Suppressor macrophage (primary cell): ENCODE measurements at regions not wholly inside any gene's neighbourhood (a gene's known extent, or its start where the extent isn't known, plus 50 kb on each side); places are given as distances from the start of the nearest gene placed in this dataset.
"Not testable (repeated sequence)": the region's sequence is repeated elsewhere in the genome, so short reads cannot be mapped to it uniquely, and the experiment has no call there.

Source experiments
- DNase-seq, 4 experiments: peaks; one replicate each; pipeline ENCODE4 v3.0.0-alpha.2; 2020 to 2022

GRCh38 chr16:5162801-5163200 is 65.2 kb upstream of the EEF2KMT start:
- not testable (repeated sequence) for DNase-seq

DNA sequence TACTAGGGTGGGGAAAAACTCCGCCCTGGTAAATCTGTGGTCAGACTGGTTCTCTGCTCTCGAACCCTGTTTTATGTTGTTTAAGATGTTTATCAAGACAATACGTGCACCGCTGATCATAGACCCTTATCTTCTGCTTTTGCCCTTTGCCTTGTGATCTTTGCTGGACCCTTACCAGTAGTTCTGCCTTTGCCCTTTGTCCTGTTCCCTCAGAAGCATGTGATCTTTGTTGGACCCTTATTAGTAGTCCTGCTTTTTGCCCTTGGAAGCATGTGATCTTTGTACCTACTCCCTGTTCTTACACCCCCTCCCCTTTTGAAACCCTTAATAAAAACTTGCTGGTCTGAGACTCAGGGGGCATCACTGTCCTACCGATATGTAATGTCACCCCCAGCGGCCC is 64.3 kb upstream of the EEF2KMT start:
- not testable (repeated sequence) for DNase-seq

GRCh38 chr16:5160010-5160409 is 62.4 kb upstream of the EEF2KMT start:
- not testable (repeated sequence) for DNase-seq

DNA sequence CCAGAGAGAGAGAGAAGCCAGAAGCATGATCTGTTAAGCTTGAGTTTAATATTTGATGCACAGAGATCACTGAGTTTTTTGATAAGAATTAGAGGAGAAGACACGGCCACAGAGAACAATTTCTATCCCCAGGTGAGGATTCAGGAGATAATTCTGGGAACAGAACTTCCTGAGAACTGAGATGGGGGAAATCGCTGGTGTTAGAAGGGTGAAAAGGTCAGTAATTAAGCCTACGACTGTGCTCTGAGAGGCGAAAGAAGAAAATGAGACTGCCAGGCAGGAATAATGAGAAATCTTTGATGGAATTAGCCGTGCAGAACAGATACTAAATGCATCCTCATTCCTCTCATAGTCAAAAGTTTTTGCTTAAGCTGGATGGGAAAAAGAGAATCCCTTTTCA is 61.9 kb upstream of the EEF2KMT start:
- not testable (repeated sequence) for DNase-seq

- DNase-seq, result no peak
These were observed 60.9 kb upstream of the EEF2KMT start for GRCh38 chr16:5158494-5158893.

DNA sequence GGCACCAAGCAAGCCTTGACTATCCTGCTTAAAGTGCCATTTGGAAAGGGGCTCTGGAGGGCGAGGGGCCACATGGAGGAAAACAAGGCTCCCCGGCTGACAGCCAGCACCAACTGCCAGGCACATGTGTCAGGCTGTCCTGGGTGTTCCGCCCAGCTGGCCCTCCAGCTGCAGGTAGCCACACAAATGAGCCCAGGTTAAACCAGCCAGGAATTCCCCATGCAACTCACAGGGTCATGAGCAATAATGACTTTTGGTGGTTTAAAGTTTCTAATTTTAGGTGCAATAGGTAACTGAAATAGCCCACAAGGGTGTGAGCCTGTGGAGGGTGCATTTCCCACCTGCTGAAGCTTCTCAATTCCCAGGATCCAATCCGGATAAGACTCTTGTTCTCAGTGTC is 58.9 kb upstream of the EEF2KMT start:
- DNase-seq, result not testable (repeated sequence)

- not testable (repeated sequence) for DNase-seq
These were observed 56.4 kb upstream of the EEF2KMT start for GRCh38 chr16:5154006-5154405.

- DNase-seq, result not testable (repeated sequence)
These were observed 53.8 kb upstream of the EEF2KMT start for GRCh38 chr16:5151409-5151808.
